T-helper 1 cell (primary cell): ENCODE measurements at regions not wholly inside any gene's neighbourhood (a gene's known extent, or its start where the extent isn't known, plus 50 kb on each side); places are given as distances from the start of the nearest gene placed in this dataset.
"Not testable (repeated sequence)": the region's sequence is repeated elsewhere in the genome, so short reads cannot be mapped to it uniquely, and the experiment has no call there.

Experiments used
- DNase-seq, 5 donors: peaks; one replicate each; pipeline ENCODE4 v3.0.0-alpha.2; 2012 to 2020

- DNase-seq: not testable (repeated sequence)
Observed at GRCh38 chr17:27365329-27365945, 71.5 kb downstream of the WSB1 start.

- DNase-seq: no peak
Observed at GRCh38 chr17:27366437-27366836, 72.5 kb downstream of the WSB1 start.

- DNase-seq: no peak
Observed at GRCh38 chr17:27367121-27367981, 73.4 kb downstream of the WSB1 start.

- DNase-seq: no peak
Observed at GRCh38 chr17:27368151-27368795, 74.4 kb downstream of the WSB1 start.

GRCh38 chr17:27368980-27369379 is 75.1 kb downstream of the WSB1 start:
- DNase-seq: no peak

GRCh38 chr17:27370776-27371175 is 76.9 kb downstream of the WSB1 start:
- DNase-seq: no peak

- not testable (repeated sequence) for DNase-seq
Observed at GRCh38 chr17:27373695-27374094, 79.8 kb downstream of the WSB1 start.

- no peak for DNase-seq
Observed at GRCh38 chr17:27376637-27377547, 79.4 kb upstream of the KSR1 start.

- no peak for DNase-seq
Observed at GRCh38 chr17:27378482-27379175, 77.6 kb upstream of the KSR1 start.

GRCh38 chr17:27379888-27380533 is 76.2 kb upstream of the KSR1 start:
- DNase-seq: no peak

- DNase-seq: no peak
Observed at GRCh38 chr17:27380551-27380950, 75.7 kb upstream of the KSR1 start.

GRCh38 chr17:27381007-27381501 is 75.2 kb upstream of the KSR1 start:
- DNase-seq: peak; percentile 58 to 71 (median 65)

- DNase-seq: no peak
Observed at GRCh38 chr17:27382025-27382424, 74.2 kb upstream of the KSR1 start.

GRCh38 chr17:27384261-27384701 is 72.0 kb upstream of the KSR1 start:
- DNase-seq: no peak

- DNase-seq: no peak
Observed at GRCh38 chr17:27384726-27385125, 71.5 kb upstream of the KSR1 start.

GRCh38 chr17:27385626-27386025 is 70.6 kb upstream of the KSR1 start:
- DNase-seq: no peak

- no peak for DNase-seq
Observed at GRCh38 chr17:27386206-27387075, 69.8 kb upstream of the KSR1 start.

GRCh38 chr17:27389542-27390140 is 66.6 kb upstream of the KSR1 start:
- DNase-seq: no peak

GRCh38 chr17:27390540-27390939 is 65.7 kb upstream of the KSR1 start:
- DNase-seq: no peak

GRCh38 chr17:27391427-27391826 is 64.8 kb upstream of the KSR1 start:
- no peak for DNase-seq
